HL-60/S4 (cell line): ENCODE measurements at regions not wholly inside any gene's neighbourhood (a gene's known extent, or its start where the extent isn't known, plus 50 kb on each side); places are given as distances from the start of the nearest gene placed in this dataset.
"Not testable (repeated sequence)": the region's sequence is repeated elsewhere in the genome, so short reads cannot be mapped to it uniquely, and the experiment has no call there.

Source experiments
- in situ Hi-C: fragments of 300-500 bp; cut with MboI; formaldehyde crosslinking; loops from 2 replicates; pipeline ENCODE4 v1.14.3; 2022; ENCODE audit warnings: low sequenced_read_pairs

DNA sequence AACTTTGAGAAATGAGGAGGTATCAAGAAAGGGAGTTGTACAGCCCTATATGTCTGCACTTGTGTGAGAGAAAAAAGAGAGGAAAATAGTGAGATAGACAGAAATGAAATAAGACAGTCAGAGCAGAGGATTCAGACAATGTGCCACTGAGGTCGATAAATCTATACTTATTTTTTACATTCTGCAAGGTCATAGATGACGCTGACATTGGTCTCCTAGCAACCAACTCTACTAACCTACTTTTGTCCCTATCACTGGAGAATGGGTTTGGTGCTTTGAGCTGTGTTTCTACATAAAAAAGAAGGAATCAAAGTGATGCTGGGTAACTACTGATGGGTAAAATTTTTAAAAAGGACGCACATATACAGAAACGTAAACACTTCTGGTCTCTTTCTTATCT is 573.3 kb upstream of the RORB start:
- in situ Hi-C loops: no loop called here

DNA sequence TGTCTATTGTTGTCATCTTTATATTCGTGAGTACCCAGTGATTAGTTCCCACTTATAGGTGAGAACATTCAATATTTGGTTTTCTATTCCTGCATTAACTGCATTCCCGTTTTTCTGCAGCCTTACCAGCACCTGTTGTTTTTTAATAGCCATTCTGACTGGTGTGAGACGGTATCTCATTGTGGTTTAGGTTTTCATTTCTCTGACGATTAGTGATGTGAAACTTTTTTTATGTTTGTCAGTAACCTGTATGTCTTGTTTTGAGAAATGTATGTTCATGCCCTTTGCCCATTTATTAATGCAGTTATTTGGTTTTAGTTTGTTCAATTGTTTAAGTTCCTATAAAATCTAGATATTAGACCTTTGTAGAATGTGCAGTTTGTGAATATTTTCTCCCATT is 546.0 kb upstream of the RORB start:
- in situ Hi-C loops: no loop called here

DNA sequence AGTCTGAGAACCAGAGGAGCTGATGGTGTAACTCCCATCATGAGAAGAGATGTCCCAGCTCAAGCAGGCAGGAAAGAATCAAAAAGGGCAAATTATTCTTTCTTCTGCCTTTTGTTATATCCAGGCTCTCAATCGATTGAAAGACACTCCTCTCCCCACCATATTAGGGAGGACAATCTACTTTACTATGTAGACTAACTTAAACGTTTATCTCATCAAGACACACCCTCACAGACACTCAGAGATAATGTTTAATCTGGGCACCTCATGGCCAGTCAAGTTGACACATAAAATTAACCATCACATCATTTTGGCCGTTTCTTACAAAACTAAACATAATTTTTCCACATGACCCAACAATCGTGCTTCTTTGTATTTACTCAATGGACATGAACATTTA is 534.3 kb upstream of the RORB start:
- in situ Hi-C loops: no loop called here

DNA sequence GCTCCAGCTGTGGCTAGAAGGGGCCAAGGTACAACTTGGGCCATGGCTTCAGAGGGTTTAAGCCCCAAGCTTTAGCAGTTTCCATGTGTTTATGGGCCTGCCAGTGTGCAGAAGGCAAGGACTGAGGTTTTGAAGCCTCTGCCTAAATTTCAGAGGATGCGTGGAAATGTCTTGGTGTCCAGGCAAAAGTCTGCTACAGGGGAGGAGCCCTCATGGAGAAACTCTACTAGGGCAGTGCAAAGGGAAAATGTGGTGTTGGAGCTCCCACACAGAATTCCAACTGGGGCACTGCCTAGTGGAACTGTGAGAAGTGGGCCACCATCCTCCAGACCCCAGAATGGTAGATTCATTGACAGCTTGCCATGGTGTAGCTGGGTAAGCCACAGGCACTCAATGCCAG is 527.2 kb upstream of the RORB start:
- in situ Hi-C loops: no loop called here

DNA sequence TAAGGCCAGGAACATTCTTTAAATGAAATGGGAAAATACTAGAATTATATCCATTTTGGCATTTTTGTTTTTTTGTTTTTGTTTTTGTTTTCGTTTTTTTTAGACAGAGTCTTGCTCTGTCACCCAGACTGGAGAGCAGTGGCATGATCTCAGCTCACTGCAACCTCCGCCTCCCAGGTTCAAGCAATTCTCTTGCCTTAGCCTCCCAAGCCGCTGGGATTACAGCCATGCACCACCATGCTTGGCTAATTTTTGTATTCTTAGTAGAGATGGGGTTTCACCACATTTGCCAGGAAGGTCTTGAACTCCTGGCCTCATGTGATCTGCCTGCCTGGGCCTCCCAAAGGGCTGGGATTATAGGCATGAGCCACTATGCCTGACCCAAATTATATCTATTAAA is 520.7 kb upstream of the RORB start:
- in situ Hi-C loops: not testable (repeated sequence)

DNA sequence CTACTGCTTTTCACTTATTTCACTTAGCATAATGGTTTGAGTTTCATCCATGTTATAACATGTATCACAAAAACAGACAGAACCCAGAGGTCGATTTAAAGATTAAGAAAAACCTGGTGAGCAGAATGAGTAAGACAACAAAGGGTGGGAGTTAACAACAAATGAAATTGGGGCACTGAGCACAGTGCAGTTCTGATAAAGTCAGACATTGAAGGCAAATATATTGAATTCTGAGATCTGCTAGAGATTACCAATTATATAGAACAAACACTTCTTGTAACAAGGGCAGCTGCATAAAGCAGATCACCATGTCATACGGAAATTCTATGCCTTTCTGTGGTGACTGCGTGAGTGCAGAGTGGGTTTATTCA is 517.3 kb upstream of the RORB start:
- in situ Hi-C loops: no loop called here

DNA sequence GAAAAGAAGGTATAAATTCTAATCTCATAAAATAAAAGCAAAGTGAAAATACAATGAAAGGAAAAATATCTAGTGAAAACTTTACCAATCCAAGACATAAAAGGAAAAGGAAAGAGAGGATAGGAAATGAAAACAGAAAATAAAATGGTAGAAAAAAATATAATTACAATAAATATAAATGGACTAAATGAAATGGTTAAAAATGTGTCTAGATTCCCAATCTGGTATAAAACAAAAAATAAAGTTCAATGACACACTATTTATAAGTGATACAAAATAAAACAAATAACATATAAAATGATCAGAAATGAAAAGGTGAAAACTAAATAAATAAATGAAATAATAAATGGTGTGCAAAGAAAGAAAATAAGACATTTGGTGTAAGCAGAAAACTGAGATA is 516.4 kb upstream of the RORB start:
- in situ Hi-C loops: no loop called here

DNA sequence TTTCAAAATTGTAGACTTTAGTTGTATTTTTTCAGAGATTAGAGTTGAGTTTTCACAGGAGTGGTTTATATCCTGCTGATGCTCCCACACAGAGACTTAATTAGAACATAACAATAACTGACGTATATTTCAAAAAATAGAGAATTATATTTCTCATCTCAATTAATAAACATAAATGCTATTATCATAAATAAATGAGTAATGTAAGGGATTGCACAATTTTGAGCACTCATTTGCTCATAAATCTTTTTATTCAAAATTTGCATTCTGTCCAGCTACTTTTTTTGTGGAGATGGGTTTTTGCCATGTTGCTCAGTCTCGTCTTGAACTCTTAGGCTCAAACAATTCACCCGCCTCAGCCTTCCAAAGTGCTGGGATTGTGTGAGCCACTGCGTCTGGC is 515.7 kb upstream of the RORB start:
- in situ Hi-C loops: no loop called here

DNA sequence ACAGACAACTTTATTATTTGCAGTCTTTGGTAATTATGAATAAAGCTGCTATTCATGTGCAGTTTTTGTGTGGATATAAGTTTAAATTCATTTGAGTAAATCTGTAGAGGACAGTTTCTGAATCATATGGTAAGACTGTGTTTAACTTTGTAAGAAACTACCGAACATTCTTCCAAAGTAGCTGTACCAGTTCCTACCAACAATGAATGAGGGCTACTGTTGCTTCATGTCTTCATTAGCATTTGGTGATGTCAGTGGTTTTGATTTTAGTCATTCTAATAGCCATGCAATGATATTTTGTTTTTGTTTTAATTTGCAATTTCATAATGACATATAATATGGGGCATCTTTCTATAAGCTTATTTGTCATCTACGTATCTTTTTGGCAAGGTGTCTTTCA is 501.3 kb upstream of the RORB start:
- in situ Hi-C loops: no loop called here

DNA sequence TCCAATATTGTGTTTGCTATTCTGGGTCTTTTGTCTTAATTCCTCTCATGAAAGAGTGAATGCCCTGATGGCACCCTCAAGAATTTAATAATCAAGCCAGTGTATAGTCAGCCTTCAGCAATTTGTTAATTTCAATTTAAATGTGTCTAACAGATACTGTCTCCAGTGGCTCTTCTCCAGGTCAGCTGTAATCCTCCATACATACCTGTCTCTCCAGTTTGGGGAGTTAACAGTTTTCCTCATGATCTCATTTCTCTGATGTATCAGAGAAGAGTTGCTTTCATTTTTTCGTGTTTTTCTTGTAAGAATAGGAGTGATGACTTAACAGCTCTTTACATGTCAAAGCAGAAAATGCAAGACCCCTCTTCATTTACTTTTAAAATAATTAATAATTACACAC is 500.3 kb upstream of the RORB start:
- in situ Hi-C loops: no loop called here

DNA sequence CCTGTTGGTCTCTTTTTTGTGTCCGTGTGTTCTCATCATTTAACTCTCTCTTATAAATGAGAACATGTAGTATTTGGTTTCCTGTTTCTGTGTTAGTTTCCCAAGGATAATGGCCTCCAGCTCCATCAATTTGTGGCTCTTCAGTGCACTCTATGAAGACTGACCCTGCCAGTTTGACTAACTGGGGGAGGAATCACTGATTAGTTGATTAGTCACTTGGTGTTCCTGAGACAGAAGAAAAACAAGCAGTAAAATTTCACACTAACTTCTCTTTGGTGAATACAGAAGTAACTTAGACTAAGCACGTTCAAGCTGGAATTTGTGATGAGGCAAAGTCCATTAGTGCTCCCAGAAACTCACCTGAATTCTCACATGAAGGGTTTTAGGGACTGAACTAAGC is 495.8 kb upstream of the RORB start:
- in situ Hi-C loops: no loop called here

DNA sequence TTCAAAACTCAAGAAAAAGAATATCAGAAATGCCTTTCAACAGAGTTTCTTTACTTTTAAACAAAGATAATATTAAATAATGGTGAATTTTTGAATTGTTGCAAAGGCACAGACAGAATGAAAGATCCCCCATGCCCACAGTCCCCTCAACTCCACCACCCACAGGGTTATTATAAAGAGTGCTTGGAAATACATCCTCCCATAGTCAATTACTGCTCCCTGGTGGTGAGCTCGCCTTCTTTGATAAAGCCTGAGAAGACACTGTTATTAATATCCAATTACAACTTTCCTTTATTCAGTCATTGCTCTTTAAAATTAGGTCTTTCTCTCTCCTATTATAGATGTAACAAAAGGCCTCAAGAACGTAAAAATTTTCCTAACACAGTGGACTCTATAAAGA is 490.2 kb upstream of the RORB start:
- in situ Hi-C loops: no loop called here

DNA sequence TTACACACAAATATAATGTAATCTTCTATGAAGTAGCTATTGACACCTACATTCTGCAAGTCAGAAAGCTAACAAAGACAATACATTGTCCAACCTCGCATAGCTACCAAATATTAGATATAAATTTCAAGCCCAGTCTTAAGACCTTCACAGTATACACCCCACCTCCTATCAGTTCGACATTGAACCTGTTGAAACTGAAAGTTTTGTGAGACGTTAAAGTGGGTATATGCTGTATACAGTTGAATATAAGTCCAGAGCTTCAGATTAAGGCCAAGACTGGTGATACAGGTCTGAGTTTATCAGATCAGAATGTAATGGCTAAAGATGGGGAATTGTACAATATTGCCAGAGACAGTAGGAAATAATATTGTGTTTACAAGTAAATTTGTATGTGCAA is 489.3 kb upstream of the RORB start:
- in situ Hi-C loops: no loop called here

DNA sequence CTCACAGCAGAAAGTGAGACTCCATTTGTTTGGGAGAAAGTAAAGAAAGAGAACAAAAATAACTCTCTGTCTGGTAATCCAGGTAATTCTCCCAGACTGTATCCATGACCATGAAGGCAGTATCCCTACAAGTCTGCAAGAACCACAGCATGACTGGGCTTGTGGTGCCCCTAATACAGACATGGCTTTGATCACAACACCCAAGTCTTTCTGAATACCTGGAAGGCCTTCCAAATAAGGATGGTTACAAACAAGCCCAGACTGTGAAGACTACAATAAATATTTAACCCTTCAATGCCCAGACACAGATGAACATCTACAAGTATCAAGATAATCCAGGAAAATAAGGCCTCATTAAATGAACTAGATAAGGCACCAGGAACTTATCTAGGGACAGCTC is 481.1 kb upstream of the RORB start:
- in situ Hi-C loops: no loop called here

DNA sequence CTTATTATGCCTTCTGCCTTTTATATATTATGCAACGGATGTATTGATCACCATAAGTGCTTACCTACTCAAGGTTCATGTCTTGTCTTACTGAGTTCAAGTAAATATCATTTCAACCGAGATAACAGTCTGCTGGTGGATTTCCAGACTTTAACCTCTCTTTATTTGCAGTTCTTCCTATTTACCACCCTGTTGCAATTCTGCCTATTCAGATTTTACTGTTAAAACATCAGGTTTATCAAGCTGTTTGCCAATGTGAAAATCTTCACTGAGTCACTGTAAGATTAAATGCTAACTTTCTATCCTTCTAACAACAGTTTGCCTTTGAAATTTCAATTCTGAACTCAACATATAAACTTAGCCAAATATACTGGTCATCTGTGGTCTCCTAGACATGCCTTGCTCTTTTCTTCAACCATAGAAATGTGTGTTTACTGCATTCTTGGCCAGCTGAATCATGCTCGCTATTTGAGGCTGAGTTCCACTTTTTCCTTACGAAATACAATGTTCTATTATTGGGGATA is 471.7 kb upstream of the RORB start:
- in situ Hi-C loops: no loop called here

DNA sequence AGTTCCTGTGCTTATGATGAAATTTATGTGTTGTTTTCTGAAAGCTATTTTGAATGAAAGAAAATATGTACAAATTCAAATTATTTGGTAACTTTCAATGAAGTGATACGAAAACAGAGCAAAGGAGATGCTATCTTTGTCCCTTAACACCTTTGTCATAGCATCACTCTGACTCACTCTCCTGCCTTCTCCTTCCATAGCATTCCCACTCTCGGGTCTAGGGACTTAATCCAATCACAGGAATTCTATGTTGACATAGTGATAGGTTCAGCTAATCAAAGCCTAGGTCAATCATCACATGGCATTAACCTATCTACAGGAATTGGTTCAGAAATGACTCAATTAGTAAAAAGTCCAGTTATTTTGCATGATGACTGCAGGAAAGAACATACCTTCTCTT is 464.7 kb upstream of the RORB start:
- in situ Hi-C loops: no loop called here

DNA sequence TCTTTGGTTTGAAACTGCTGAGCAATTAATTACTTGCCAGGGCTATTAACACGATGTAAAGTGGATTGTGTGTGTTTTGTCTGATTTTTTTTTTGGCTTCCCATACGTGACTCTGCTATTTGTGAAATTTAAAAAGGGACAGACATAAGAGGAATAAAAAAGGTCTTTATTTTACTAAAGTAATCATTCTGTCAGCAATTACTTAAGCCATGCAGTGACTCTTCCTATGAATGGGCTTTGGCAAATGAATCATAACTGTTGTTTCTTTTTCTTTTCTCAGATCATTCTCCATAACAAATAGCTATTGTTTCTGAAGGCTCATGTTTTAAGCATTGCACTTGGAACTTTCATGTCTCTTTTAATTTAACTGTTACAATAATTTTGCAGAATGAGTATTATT is 461.3 kb upstream of the RORB start:
- in situ Hi-C loops: no loop called here

DNA sequence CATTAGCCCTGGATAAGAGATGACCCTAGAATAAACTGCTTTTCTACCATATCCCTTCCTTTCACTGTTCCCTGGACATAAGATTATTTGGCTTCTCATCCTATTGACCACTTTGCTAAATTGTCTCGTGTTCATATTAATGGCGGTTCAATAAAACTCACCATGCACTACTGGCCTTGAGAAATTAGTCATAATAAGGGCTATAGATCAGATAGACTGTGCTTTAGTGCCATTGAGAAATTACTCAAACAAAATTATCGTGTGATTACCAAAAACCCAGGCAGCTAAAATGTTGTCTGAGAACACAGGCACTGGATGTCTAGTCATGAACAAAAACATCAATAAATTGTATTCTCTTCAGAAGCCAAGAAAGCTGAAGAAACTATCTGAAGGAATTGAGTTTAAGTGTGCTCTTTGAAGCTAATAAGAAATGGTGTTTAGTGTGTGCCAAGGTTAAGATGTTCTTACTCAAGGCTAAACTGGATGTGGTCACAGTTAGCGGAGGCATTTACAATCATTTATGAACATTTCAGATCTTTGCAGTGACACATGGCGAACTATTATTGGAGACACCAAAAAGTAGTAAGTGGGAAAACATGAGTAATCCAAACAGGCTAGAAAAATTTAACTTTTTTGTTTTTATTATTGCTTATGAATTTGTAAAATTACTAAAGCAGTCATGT is 460.4 kb upstream of the RORB start:
- in situ Hi-C loops: no loop called here

DNA sequence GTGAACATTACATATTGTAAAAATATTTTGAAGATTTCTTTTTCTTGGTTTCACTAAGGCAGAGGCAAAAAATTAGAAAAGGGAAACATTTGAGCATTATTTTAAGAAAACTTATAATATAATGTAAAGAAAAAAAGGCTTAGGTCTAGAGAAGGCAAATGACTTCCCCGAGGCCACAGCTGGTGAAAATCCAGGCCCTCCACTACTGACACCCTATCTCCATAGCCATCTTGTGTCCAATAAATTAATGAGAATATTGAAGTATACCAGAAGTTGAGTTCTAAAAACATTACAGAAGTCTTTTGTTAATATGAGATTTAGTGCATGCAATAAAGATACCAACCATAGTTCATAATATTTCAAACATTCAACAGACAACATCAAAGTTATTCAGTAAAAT is 459.9 kb upstream of the RORB start:
- in situ Hi-C loops: no loop called here

DNA sequence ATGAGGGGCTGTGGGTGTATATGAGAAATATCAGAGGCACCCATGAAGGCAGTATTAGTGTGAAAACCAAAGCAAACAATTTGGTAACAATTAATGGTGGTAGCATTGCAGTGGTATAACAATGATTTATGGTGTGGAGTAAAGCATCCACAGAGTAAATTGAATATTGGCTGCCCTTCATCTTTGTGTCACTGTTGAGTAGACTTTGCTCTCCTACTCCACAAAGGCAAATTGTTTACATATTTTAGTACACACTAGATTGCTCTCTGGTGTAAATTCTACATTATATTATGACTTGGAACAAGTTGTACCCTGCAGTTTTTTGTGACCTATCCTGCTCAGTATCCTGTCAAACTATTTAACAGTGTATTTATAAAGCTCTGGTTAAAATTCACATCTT is 455.5 kb upstream of the RORB start:
- in situ Hi-C loops: no loop called here

DNA sequence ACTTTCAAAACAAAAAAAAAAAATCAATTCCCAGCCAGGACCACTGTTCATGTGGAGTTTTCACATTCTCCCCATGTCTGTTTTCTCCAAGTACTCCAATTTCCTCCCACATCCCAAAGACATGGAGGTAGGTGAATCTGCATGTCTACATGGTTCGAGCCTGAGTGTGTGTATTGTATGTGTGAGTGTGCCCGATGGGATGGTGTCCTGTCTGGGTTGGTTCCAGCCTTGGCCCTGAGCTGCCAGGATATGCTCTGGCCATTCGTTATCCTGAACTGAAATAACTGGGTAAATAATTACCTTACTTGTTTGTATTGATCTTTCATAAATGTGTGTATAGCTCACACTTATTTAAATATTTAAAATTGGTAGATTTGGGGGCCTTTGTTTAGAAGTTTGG is 452.3 kb upstream of the RORB start:
- in situ Hi-C loops: no loop called here

DNA sequence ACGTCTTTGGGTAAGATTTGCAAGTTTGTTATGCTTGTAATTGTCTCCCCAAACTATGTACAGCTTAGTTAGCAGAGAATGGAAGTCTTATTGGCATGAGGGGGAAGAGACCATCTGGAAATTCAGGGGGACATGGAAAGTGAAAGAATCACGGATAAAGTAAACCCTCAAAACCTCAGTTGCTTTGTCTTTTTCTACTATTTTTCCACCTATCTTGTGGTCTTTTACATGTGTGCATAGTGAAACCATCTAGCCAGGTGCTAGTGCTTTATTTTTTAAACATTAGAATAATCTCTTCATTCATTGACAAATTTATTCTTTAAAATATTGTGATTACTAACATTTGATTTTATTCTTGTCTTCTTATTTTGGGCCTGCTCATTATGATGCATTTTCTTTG is 441.1 kb upstream of the RORB start:
- in situ Hi-C loops: no loop called here

DNA sequence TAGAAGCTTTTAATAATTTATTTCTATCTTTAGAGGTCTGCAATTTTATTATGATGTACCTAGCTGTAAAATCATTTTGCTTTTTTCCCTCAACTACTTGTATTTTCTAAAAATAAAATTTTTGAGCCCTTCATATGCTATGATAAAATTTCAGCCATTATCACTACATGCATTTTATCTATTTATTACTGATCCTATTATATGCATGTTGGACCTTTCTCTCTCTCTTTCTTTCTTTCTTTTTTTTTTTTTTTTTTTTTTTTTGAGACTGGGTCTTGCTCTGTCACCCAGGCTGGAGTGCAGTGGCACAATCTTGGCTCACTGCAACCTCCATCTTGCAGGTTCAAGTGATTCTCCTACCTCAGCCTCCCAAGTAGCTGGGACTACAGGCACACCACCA is 440.1 kb upstream of the RORB start:
- in situ Hi-C loops: not testable (repeated sequence)
